Left ventricle myocardium inferior (tissue), 1 donor: ENCODE measurements at regions not wholly inside any gene's neighbourhood (a gene's known extent, or its start where the extent isn't known, plus 50 kb on each side); places are given as distances from the start of the nearest gene placed in this dataset.
"Not testable (repeated sequence)": the region's sequence is repeated elsewhere in the genome, so short reads cannot be mapped to it uniquely, and the experiment has no call there.

Experiments
- DNase-seq: peaks from one replicate; pipeline ENCODE4 v3.0.0-alpha.2; 2020
- H3K27ac ChIP-seq: fragments of 200-600 bp; replicated peaks from 2 replicates; pipeline ENCODE4 v1.8.0; 2021
- H3K27me3 ChIP-seq: fragments of 200-600 bp; 2 replicates; pipeline ENCODE4 v1.8.0; 2021; ENCODE audit warnings: low read depth
- H3K36me3 ChIP-seq: fragments of 200-600 bp; 2 replicates; pipeline ENCODE4 v1.8.0; 2021
- H3K4me1 ChIP-seq: fragments of 200-600 bp; 2 replicates; pipeline ENCODE4 v1.8.0; 2021
- H3K4me3 ChIP-seq: fragments of 200-600 bp; 2 replicates; pipeline ENCODE4 v1.8.0; 2021; ENCODE audit warnings: mild to moderate bottlenecking, moderate library complexity
- H3K9me3 ChIP-seq: fragments of 200-600 bp; replicated peaks from 2 replicates; pipeline ENCODE4 v1.8.0; 2021
- intact Hi-C: fragments of 100-400 bp; cut with micrococcal nuclease; formaldehyde crosslinking; loops from one replicate; pipeline ENCODE4 v1.11.0; 2022
- TF ChIP-seq, protein P1 (sequence below): fragments of 200-600 bp; IDR thresholded peaks from 2 replicates; pipeline ENCODE4 v1.8.0; 2021; ENCODE audit warnings: antibody characterized with exemption, mild to moderate bottlenecking, borderline replicate concordance
- donor health status: DM: no; HTN: yes; CAD: no; lungs with severe emphysema.

GRCh38 chr6:81601918-81602317, 150.6 kb downstream of the TENT5A start:
- Histone ChIP-seq H3K27me3 (no peaks in the 10 kb centered on the region), H3K36me3 (no peaks in the 10 kb centered on the region), H3K4me3 (no peak overlapping the region), H3K4me1 (no peaks in the 10 kb centered on the region), H3K9me3 (peaks cover 7% of the 10 kb centered on the region), H3K27ac (no peak overlapping the region)
- TF ChIP-seq, protein P1, sequence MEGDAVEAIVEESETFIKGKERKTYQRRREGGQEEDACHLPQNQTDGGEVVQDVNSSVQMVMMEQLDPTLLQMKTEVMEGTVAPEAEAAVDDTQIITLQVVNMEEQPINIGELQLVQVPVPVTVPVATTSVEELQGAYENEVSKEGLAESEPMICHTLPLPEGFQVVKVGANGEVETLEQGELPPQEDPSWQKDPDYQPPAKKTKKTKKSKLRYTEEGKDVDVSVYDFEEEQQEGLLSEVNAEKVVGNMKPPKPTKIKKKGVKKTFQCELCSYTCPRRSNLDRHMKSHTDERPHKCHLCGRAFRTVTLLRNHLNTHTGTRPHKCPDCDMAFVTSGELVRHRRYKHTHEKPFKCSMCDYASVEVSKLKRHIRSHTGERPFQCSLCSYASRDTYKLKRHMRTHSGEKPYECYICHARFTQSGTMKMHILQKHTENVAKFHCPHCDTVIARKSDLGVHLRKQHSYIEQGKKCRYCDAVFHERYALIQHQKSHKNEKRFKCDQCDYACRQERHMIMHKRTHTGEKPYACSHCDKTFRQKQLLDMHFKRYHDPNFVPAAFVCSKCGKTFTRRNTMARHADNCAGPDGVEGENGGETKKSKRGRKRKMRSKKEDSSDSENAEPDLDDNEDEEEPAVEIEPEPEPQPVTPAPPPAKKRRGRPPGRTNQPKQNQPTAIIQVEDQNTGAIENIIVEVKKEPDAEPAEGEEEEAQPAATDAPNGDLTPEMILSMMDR = no peak
- intact Hi-C loops = no loop called here
- no peak for DNase-seq

- intact Hi-C loops, H3K27ac ChIP-seq: not testable (repeated sequence)
These were observed 152.0 kb downstream of the TENT5A start for GRCh38 chr6:81600488-81600887.

GRCh38 chr6:81594501-81594900, 158.0 kb downstream of the TENT5A start:
- Histone ChIP-seq H3K9me3 (no peaks in the 10 kb centered on the region), H3K27ac (no peak overlapping the region), H3K27me3 (no peaks in the 10 kb centered on the region), H3K36me3 (no peaks in the 10 kb centered on the region), H3K4me1 (peaks cover 3% of the 10 kb centered on the region), H3K4me3 (no peak overlapping the region)
- no peak for DNase-seq
- intact Hi-C loops = no loop called here
- TF ChIP-seq, protein P1 = no peak

More at GRCh38 chr6:81600488-81600887, 152.0 kb downstream of the TENT5A start:
- not testable (repeated sequence) for H3K9me3 ChIP-seq, H3K4me3 ChIP-seq, H3K27me3 ChIP-seq, H3K4me1 ChIP-seq, DNase-seq, H3K36me3 ChIP-seq

GRCh38 chr6:81590314-81590691, 162.2 kb downstream of the TENT5A start:
- TF ChIP-seq, protein P1 = no peak
- no peak overlapping the region for H3K4me3 ChIP-seq
- peaks cover 4% of the 10 kb centered on the region for H3K4me1 ChIP-seq
- no peak overlapping the region for H3K27ac ChIP-seq
- intact Hi-C loops = no loop called here
- no peaks in the 10 kb centered on the region for H3K36me3 ChIP-seq
- no peak for DNase-seq
- H3K9me3 ChIP-seq = no peaks in the 10 kb centered on the region
- H3K27me3 ChIP-seq = no peaks in the 10 kb centered on the region

- TF ChIP-seq, protein P1 = no peak
- H3K9me3 ChIP-seq = no peaks in the 10 kb centered on the region
- H3K4me1 ChIP-seq = peaks cover 4% of the 10 kb centered on the region
- H3K36me3 ChIP-seq = no peaks in the 10 kb centered on the region
- no peak overlapping the region for H3K4me3 ChIP-seq
- no peak overlapping the region for H3K27ac ChIP-seq
- H3K27me3 ChIP-seq = no peaks in the 10 kb centered on the region
- intact Hi-C loops = no loop called here
- no peak for DNase-seq
These were observed 162.8 kb downstream of the TENT5A start for GRCh38 chr6:81589465-81590313.

- intact Hi-C loops, H3K36me3 ChIP-seq, H3K4me1 ChIP-seq, H3K27ac ChIP-seq, H3K27me3 ChIP-seq, DNase-seq, H3K4me3 ChIP-seq: not testable (repeated sequence)
- peaks cover 14% of the 10 kb centered on the region for H3K9me3 ChIP-seq
These were observed 166.8 kb downstream of the TENT5A start for GRCh38 chr6:81585686-81586085.

- H3K27me3 ChIP-seq, H3K27ac ChIP-seq, H3K4me3 ChIP-seq, intact Hi-C loops, H3K36me3 ChIP-seq, DNase-seq, H3K4me1 ChIP-seq: not testable (repeated sequence)
- peaks cover 14% of the 10 kb centered on the region for H3K9me3 ChIP-seq
These were observed 168.3 kb downstream of the TENT5A start for GRCh38 chr6:81584156-81584555.
